Keratinocyte (primary cell): ENCODE measurements at regions not wholly inside any gene's neighbourhood (a gene's known extent, or its start where the extent isn't known, plus 50 kb on each side); places are given as distances from the start of the nearest gene placed in this dataset.

Experiments
- EZH2 ChIP-seq: IDR thresholded peaks from one replicate; pipeline ENCODE4 v1.6.1; 2012; ENCODE audit warnings: inconsistent platforms, mild to moderate bottlenecking, low read length, moderate library complexity
- TF ChIP-seq, protein P1 (sequence below), 3 experiments: IDR thresholded peaks in 1 of 3; conservative IDR thresholded peaks in 1 of 3; optimal IDR thresholded peaks in 1 of 3; 2 replicates in 2 of 3; 3 replicates in 1 of 3; pipeline versions ENCODE3 to v1.5.1; 2011; ENCODE audit warnings: low read length in 3 of 3, mild to moderate bottlenecking in 3 of 3, moderate library complexity in 2 of 3, control low read depth in 1 of 3, inconsistent platforms in 1 of 3; ENCODE audit not compliant: insufficient read depth in 2 of 3; ENCODE audit errors: extremely low read depth in 1 of 3

- TF ChIP-seq, protein P1, sequence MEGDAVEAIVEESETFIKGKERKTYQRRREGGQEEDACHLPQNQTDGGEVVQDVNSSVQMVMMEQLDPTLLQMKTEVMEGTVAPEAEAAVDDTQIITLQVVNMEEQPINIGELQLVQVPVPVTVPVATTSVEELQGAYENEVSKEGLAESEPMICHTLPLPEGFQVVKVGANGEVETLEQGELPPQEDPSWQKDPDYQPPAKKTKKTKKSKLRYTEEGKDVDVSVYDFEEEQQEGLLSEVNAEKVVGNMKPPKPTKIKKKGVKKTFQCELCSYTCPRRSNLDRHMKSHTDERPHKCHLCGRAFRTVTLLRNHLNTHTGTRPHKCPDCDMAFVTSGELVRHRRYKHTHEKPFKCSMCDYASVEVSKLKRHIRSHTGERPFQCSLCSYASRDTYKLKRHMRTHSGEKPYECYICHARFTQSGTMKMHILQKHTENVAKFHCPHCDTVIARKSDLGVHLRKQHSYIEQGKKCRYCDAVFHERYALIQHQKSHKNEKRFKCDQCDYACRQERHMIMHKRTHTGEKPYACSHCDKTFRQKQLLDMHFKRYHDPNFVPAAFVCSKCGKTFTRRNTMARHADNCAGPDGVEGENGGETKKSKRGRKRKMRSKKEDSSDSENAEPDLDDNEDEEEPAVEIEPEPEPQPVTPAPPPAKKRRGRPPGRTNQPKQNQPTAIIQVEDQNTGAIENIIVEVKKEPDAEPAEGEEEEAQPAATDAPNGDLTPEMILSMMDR (optimal IDR thresholded peaks at IDR 0.05 in 1 of 3, IDR thresholded peaks at IDR 0.05 in 1 of 3, conservative IDR thresholded peaks at IDR 0.05 in 1 of 3; ENCODE audit: extremely low read depth in 1 of 3, insufficient read depth in 2 of 3, low read length in 3 of 3), result no peak
- no peak for TF ChIP-seq EZH2
Measured at GRCh38 chr2:226652369-226652768, 147.3 kb downstream of the IRS1 start.
